Kidney (tissue), 13 donors: ENCODE measurements at regions not wholly inside any gene's neighbourhood (a gene's known extent, or its start where the extent isn't known, plus 50 kb on each side); places are given as distances from the start of the nearest gene placed in this dataset.

Experiments used
- DNase-seq, 5 donors: peaks; one replicate each; pipeline ENCODE4 v3.0.0-alpha.2; 2013 to 2020
- FAIRE-seq: peaks from 2 replicates; lab custom pipeline; 2012; peaks lifted over from hg19 to GRCh38; lab: Jason Lieb, UNC
- H3K27ac ChIP-seq, 2 donors: one replicate each; pipeline ENCODE4 v1.7.0; 2013; ENCODE audit warnings: low read depth in 2 of 2, low read length in 2 of 2, inconsistent platforms in 1 of 2
- H3K27me3 ChIP-seq: one replicate; pipeline ENCODE4 v1.7.1; 2013; ENCODE audit warnings: low read length, inconsistent platforms; ENCODE audit not compliant: control insufficient read depth, insufficient read depth
- H3K36me3 ChIP-seq, 3 donors: one replicate each; pipeline versions ENCODE4 v1.7.0 to v1.7.1; 2013; ENCODE audit warnings: low read length in 3 of 3, control low read depth in 1 of 3, inconsistent platforms in 1 of 3; ENCODE audit not compliant: insufficient read depth in 3 of 3, control insufficient read depth in 2 of 3
- H3K4me1 ChIP-seq, 3 donors: one replicate each; pipeline versions ENCODE4 v1.7.0 to v1.7.1; 2013; ENCODE audit warnings: low read length in 3 of 3, inconsistent platforms in 1 of 3, low read depth in 1 of 3; ENCODE audit not compliant: control insufficient read depth in 2 of 3, insufficient read depth in 2 of 3
- H3K4me3 ChIP-seq, 3 donors: one replicate each; pipeline versions ENCODE4 v1.7.0 to v1.8.1; 2013; ENCODE audit warnings: low read length in 3 of 3, control low read depth in 1 of 3, inconsistent platforms in 1 of 3
- H3K9ac ChIP-seq, 3 donors: one replicate each; pipeline versions ENCODE4 v1.7.0 to v1.7.1; 2013; ENCODE audit warnings: low read length in 3 of 3, control low read depth in 1 of 3, inconsistent platforms in 1 of 3
- H3K9me3 ChIP-seq, 3 donors: one replicate each; pipeline versions ENCODE4 v1.7.0 to v1.7.1; 2013; ENCODE audit warnings: low read length in 3 of 3, control low read depth in 1 of 3, inconsistent platforms in 1 of 3; ENCODE audit not compliant: control insufficient read depth in 2 of 3, insufficient read depth in 1 of 3
- intact Hi-C: fragments of 100-400 bp; cut with DNase I; formaldehyde crosslinking; loops from one replicate; pipeline ENCODE4 v1.11.1; 2022
- TF ChIP-seq, protein P1 (sequence below): IDR thresholded peaks from 3 replicates; pipeline ENCODE4 v1.5.1; 2012; ENCODE audit warnings: mild to moderate bottlenecking, moderate library complexity, borderline replicate concordance; ENCODE audit not compliant: insufficient read depth; ENCODE audit errors: extremely low read depth
- donor health status: control.
- donor health status: control.
- donor health status: control.
- donor health status: control.
- donor health status: control.
- donor health status: DM: yes; HTN: yes; CAD: no.
- donor health status: Normal renal cell carcinoma (clear cell type).

DNA sequence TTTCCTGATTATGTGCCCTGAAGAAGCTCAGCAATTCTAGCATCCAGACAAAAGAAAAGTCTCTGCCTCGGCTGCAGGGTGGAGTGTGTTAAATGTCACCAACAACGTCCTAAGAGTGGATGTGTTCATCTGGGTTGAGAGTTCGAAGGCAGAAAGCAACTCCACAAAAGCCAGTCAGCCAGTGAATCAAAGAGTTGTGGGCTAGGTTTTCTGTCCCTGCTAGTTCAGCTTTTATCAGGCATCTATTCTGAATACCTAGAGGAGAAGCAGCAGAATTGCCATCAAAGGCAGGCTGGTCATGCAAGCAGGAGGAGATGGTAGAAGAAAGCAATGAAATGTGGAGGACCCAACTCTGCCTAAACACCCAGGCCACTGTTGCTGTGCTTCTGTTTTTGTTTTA, 205.2 kb downstream of the KLF6 start:
- Histone ChIP-seq H3K27ac (no peak overlapping the region), H3K4me1 (no peaks in the 10 kb centered on the region), H3K4me3 (no peak overlapping the region), H3K27me3 (no peaks in the 10 kb centered on the region), H3K9ac (no peak overlapping the region), H3K9me3 (no peaks in the 10 kb centered on the region), H3K36me3 (no peaks in the 10 kb centered on the region)
- TF ChIP-seq, protein P1, sequence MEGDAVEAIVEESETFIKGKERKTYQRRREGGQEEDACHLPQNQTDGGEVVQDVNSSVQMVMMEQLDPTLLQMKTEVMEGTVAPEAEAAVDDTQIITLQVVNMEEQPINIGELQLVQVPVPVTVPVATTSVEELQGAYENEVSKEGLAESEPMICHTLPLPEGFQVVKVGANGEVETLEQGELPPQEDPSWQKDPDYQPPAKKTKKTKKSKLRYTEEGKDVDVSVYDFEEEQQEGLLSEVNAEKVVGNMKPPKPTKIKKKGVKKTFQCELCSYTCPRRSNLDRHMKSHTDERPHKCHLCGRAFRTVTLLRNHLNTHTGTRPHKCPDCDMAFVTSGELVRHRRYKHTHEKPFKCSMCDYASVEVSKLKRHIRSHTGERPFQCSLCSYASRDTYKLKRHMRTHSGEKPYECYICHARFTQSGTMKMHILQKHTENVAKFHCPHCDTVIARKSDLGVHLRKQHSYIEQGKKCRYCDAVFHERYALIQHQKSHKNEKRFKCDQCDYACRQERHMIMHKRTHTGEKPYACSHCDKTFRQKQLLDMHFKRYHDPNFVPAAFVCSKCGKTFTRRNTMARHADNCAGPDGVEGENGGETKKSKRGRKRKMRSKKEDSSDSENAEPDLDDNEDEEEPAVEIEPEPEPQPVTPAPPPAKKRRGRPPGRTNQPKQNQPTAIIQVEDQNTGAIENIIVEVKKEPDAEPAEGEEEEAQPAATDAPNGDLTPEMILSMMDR: no peak
- DNase-seq (peak in 1 of 5 donors; percentile 11), FAIRE-seq (no peak)
- intact Hi-C loops: no loop called here

DNA sequence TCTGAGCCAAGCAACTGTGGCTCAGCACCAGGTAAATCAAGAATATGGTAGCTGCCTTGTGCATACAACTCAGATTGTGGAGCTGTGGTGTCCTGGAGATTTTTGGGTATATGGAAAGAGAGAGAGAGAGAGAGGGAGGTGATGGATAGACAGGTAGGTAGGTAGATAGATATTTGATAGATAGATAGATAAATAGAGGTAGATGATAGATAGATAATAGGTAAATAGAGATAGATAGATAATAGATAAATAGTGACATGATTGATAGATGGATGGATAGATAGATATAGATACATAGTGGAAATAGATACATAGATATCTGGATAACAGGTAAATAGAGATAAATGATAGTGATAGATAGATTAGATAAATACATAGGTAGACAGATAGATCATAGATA, 206.3 kb downstream of the KLF6 start:
- Histone ChIP-seq H3K4me3 (no peak overlapping the region), H3K9ac (no peak overlapping the region), H3K27me3 (no peaks in the 10 kb centered on the region), H3K9me3 (no peaks in the 10 kb centered on the region), H3K4me1 (no peaks in the 10 kb centered on the region), H3K36me3 (no peaks in the 10 kb centered on the region), H3K27ac (no peak overlapping the region)
- intact Hi-C loops: no loop called here
- no peak for FAIRE-seq
- DNase-seq: no peak
- TF ChIP-seq, protein P1: no peak

DNA sequence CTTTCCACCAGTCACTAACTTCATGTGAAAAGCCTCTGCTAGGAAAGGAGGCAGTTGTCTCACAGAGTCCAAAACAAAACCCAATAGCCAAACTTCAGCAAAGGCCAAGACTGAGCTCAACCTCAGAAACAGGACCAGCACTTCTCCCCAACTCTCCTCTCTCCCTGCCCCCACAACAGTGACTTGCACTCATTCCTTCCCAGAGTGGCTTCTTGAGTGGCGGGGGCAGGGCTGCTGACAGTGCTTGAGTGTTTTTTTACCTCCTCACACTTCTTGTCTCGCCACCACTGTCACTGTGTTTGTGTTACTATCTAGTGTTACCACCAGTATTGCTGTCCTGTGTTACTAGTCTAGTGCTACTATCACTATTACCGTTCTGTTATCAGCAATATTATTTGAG, 206.8 kb downstream of the KLF6 start:
- Histone ChIP-seq H3K4me3 (no peak overlapping the region), H3K9me3 (no peaks in the 10 kb centered on the region), H3K4me1 (no peaks in the 10 kb centered on the region), H3K36me3 (no peaks in the 10 kb centered on the region), H3K27me3 (no peaks in the 10 kb centered on the region), H3K27ac (no peak overlapping the region), H3K9ac (no peak overlapping the region)
- DNase-seq (no peak), FAIRE-seq (no peak)
- intact Hi-C loops: no loop called here
- TF ChIP-seq, protein P1: no peak

DNA sequence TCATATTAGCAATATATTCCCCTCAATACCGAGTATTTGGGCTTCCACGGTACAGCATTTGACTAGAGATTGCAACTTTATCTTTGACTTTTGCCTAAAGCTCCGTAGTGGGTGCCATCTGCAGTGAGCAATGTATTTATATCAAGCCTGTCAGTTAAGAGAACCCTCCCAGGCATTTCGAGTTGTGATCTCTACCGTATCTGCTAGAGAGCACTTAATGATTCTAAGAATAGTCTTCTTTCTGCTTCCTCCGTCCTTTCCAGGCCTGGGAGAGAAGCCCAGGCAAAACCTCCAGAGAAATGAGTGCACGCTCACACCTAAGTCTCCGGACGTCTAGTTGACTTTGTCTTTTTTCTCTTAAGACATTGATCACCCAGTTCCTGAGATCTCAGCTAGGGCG, 210.6 kb downstream of the KLF6 start:
- Histone ChIP-seq H3K4me3 (no peak overlapping the region), H3K36me3 (no peaks in the 10 kb centered on the region), H3K27ac (no peak overlapping the region), H3K4me1 (no peaks in the 10 kb centered on the region), H3K27me3 (no peaks in the 10 kb centered on the region), H3K9ac (no peak overlapping the region), H3K9me3 (no peaks in the 10 kb centered on the region)
- FAIRE-seq (no peak), DNase-seq (no peak)
- intact Hi-C loops: no loop called here
- TF ChIP-seq, protein P1: no peak
